H1 (cell line): ENCODE measurements at regions not wholly inside any gene's neighbourhood (a gene's known extent, or its start where the extent isn't known, plus 50 kb on each side); places are given as distances from the start of the nearest gene placed in this dataset.

Experiments used
- ASH2L ChIP-seq: fragments of 200-600, 300-600 bp; sonication (generic); IDR thresholded peaks from one replicate; pipeline ENCODE4 v1.7.1; 2017; ENCODE audit warnings: low read length
- BRCA1 ChIP-seq: IDR thresholded peaks from 2 replicates; pipeline ENCODE4 v1.6.1; 2012; ENCODE audit warnings: low read depth, low read length, improper control_type of control experiment
- EP300 ChIP-seq, 2 experiments: IDR thresholded peaks; 1 replicate in 1 of 2; 2 replicates in 1 of 2; pipeline ENCODE4 v1.6.1; 2011 to 2012; ENCODE audit warnings: low read depth in 2 of 2, low read length in 2 of 2, mild to moderate bottlenecking in 2 of 2, borderline replicate concordance in 1 of 2, inconsistent platforms in 1 of 2, moderate library complexity in 1 of 2
- EZH2 ChIP-seq: fragments of 200-600 bp; sonication (generic); IDR thresholded peaks from 2 replicates; pipeline ENCODE4 v1.7.1; 2012; ENCODE audit warnings: low read depth, mild to moderate bottlenecking, moderate library complexity, low read length, inconsistent platforms; ENCODE audit not compliant: severe bottlenecking
- RBBP5 ChIP-seq: IDR thresholded peaks from 2 replicates; pipeline ENCODE4 v1.7.1; 2012; ENCODE audit warnings: low read depth, mild to moderate bottlenecking, inconsistent platforms, low read length, moderate library complexity, borderline replicate concordance
- YY1 ChIP-seq: IDR thresholded peaks from 2 replicates; pipeline ENCODE4 v1.6.1; 2011; ENCODE audit warnings: low read depth, mild to moderate bottlenecking, low read length
- TF ChIP-seq, protein P1 (sequence below): IDR thresholded peaks from 2 replicates; pipeline ENCODE4 v1.6.1; 2011; ENCODE audit warnings: low read depth, mild to moderate bottlenecking, low read length; ENCODE audit not compliant: insufficient read depth

DNA sequence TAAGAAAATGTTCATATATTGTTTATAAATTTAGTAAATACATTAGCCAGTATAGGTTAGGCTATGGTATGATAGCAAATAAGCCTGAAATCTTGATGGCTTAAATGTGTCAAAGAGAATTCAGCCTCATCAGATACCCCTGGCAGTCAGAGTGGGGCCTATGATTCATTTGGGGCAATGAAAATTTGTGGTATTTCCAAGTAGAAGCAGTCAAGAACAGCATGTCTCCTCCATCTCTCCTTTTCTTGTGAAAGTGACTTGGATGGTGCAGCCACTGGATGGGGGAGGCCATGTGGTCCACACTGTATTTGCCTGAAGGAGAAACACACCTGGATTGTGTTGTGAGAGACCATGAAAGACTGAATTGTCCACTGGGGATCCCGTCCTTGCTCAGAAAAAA is 82.7 kb downstream of the DLEU7 start (continued):
- TF ChIP-seq EZH2 = no peak
- no peak for TF ChIP-seq ASH2L
- no peak for TF ChIP-seq YY1
- TF ChIP-seq EP300 (IDR thresholded peaks at IDR 0.05; ENCODE audit: borderline replicate concordance in 1 of 2, low read depth in 2 of 2, low read length in 2 of 2) = no peak
- TF ChIP-seq BRCA1 = no peak
- TF ChIP-seq RBBP5 = no peak
- TF ChIP-seq, protein P1, sequence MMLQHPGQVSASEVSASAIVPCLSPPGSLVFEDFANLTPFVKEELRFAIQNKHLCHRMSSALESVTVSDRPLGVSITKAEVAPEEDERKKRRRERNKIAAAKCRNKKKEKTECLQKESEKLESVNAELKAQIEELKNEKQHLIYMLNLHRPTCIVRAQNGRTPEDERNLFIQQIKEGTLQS = no peak
